Epithelial cell of esophagus (primary cell): ENCODE measurements at regions not wholly inside any gene's neighbourhood (a gene's known extent, or its start where the extent isn't known, plus 50 kb on each side); places are given as distances from the start of the nearest gene placed in this dataset.

Source experiments
- DNase-seq: peaks from one replicate; pipeline ENCODE4 v3.0.0; 2010; ENCODE audit warnings: low read depth
- H3K4me3 ChIP-seq: 2 replicates; pipeline ENCODE4 v1.5.1; 2011; ENCODE audit warnings: mild to moderate bottlenecking, low read length, control low read depth
- CTCF ChIP-seq: IDR thresholded peaks from 2 replicates; pipeline ENCODE4 v1.5.1; 2011; ENCODE audit warnings: low read depth, mild to moderate bottlenecking, low read length, control low read depth, inconsistent platforms; ENCODE audit not compliant: insufficient read depth; ENCODE audit errors: missing control alignments

DNA sequence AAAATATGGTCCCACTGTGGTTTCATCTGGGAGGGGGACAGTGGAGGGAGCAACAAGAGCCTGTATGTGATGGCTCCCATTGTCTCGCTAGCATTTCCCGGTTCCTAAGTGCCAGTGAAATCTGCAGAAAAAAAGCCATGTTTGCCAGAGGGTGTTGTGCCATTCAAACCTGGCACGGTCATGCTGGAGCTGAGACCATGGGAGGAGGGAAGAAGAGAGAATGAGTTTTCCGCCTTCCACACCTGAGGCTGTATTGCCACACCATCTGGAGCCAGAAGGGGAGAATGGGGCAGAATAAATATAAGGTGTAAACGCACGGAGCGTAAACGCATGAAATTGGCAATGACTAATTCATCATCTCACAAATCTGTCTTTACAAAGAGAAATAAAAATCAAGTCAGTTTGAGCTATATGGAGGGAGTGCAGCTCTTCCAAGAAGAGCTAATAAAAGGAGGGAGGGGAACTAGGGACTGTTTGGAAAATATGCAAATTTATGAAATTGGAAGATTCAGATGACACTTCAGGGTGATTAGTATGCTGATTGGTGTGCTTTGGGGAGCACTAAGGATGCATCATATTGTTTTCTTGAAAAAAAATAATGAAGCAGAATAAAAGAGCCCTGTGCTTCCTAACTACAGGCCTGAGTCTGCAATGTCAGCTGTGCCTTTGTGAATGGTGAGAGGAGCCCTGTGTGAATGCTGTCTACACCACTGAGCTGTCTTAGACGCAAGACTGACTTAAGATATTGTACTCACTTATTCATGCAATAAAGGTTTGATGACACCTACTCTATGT is 237.9 kb downstream of the NSG2 start:
- TF ChIP-seq CTCF, result no peak

GRCh38 chr5:174284873-174285272 is 239.4 kb downstream of the NSG2 start:
- no peak for DNase-seq
- no peak for TF ChIP-seq CTCF
- H3K4me3 ChIP-seq, result no peak overlapping the region

More for the DNA sequence above, 237.9 kb downstream of the NSG2 start:
- no peak overlapping the region for H3K4me3 ChIP-seq
- DNase-seq, result no peak

DNA sequence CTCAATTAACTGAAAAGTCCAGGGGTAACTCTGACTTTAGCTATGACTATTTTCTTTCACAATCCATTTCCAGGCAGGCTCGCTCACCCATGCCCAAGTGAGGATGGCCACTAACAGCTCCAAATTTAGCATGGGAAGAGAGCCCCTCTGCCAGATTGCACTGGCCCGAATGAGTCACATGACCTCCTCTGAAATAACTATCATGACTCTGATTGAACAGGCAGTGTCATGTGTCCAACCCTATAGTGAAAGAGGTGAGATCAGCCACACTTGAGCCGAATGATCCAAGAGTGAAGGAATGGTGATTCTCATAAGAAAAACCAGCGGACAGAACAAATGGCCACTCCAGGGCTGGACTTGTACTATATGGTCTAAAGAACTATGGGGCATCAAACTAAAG is 242.3 kb downstream of the NSG2 start:
- no peak for DNase-seq
- H3K4me3 ChIP-seq, result no peak overlapping the region
- no peak for TF ChIP-seq CTCF

DNA sequence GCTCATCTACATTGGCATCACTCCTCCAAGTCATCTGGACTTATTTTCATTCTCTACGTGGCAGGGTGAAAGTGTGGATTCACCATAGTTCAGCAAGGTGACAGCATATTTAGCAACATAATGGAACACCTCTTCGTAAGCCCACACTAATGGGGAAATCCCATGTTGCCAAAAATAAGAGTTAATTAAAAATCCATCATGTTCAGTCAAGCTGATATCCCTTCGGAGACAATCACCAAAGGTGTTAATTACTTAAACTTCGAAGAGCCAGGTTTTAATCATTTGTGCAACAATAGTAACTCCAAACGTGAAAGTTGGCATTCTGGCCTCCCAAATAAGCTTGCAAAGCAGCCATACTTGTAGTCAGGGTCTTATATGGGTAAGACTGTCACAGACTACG is 242.9 kb downstream of the NSG2 start:
- DNase-seq, result no peak
- no peak for TF ChIP-seq CTCF
- H3K4me3 ChIP-seq, result no peak overlapping the region

GRCh38 chr5:174291162-174291561 is 245.7 kb downstream of the NSG2 start:
- TF ChIP-seq CTCF, result no peak
- DNase-seq, result no peak
- no peak overlapping the region for H3K4me3 ChIP-seq

DNA sequence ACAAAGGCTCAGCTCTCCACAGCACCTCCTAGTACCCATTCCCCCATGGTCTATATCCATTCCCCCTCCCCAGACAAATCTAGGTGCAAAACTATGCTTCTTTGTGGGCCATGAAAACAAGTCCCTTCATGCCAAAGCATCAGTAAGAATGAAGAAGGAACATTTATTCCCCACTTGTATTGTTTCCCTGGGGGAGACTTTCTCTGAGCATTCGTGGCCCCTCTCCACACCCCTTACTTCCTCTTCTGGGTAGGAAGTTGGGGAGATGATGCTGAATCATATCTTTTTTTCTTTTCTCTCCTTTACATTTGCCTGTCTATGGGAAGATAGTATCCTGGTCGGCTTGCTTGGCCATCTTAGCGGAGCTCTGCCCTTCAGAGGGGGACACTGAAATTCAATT is 246.8 kb downstream of the NSG2 start:
- no peak overlapping the region for H3K4me3 ChIP-seq
- no peak for TF ChIP-seq CTCF
- no peak for DNase-seq

- no peak overlapping the region for H3K4me3 ChIP-seq
- no peak for TF ChIP-seq CTCF
- DNase-seq, result no peak
Measured at GRCh38 chr5:174293006-174293405, 247.5 kb downstream of the NSG2 start.
